GM04504 (cell line): ENCODE measurements at regions not wholly inside any gene's neighbourhood (a gene's known extent, or its start where the extent isn't known, plus 50 kb on each side); places are given as distances from the start of the nearest gene placed in this dataset.
A peak's percentile ranks its signal among the peaks of the same experiment; 100 is the strongest.

Experiments used
- DNase-seq: peaks from one replicate; pipeline ENCODE4 v3.0.0-alpha.2; 2012; ENCODE audit warnings: low read depth

DNA sequence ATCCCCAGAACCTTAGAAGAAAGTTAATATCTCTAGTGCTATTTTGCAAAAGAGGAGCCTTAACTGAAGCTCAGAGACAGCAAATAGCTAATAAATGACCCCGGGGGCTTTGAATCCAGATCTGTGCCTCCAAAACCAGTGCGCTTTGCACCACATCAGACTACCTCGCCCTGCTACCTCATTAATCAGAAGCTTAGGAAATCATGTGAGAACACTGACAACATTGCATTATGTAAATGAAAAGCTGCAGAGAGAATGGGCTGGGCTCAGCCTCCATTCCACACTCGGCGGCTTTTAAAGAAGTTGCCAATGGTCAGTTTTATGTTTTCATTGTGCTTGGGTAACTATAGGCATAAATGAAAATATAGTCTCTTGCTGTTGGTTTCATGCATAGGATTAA is 54.0 kb upstream of the STMND1 start:
- no peak for DNase-seq

GRCh38 chr6:17045581-17046322 is 56.1 kb upstream of the STMND1 start:
- peak; percentile 88 for DNase-seq

- no peak for DNase-seq
Measured at GRCh38 chr6:17043148-17043522, 58.7 kb upstream of the STMND1 start.

- no peak for DNase-seq
Measured at GRCh38 chr6:17042422-17043147, 59.3 kb upstream of the STMND1 start.

DNA sequence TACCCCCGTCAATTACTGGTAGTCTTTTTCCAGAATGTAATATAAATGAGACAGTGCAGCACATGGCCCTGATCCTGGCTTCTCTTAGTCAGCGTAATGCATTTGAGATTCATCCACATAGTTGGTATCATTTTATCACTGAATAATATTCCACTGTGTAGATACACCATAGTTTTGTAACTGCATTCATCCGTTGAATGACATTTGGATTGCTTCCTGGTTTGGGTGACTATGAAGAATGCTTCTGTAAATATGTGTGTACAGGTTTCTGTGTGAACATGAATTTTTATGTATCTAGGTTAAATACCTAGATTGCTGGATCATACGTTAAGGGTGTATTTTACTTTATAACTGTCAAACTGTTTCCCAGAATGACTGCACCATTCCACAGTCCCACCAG is 62.6 kb upstream of the STMND1 start:
- DNase-seq, result no peak

- DNase-seq, result no peak
Measured at GRCh38 chr6:17038316-17038715, 63.5 kb upstream of the STMND1 start.

DNA sequence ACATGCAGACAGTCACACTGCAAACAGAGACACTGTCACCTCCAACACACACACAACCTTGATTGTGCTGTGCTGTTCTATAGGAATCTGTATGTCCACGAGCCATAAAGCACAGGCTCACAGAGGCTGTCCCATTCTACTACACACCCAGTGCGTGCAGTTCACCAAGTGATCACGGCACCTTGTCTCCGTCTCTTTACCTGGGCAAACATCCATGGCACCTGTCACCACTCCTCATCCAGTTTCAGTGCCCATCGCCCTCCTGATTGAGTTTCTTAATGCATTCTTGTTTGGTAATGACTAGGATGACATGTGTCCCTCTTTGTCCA is 65.8 kb upstream of the STMND1 start:
- no peak for DNase-seq

GRCh38 chr6:17035257-17036064 is 66.4 kb upstream of the STMND1 start:
- no peak for DNase-seq

GRCh38 chr6:17033746-17034145 is 68.1 kb upstream of the STMND1 start:
- no peak for DNase-seq

DNA sequence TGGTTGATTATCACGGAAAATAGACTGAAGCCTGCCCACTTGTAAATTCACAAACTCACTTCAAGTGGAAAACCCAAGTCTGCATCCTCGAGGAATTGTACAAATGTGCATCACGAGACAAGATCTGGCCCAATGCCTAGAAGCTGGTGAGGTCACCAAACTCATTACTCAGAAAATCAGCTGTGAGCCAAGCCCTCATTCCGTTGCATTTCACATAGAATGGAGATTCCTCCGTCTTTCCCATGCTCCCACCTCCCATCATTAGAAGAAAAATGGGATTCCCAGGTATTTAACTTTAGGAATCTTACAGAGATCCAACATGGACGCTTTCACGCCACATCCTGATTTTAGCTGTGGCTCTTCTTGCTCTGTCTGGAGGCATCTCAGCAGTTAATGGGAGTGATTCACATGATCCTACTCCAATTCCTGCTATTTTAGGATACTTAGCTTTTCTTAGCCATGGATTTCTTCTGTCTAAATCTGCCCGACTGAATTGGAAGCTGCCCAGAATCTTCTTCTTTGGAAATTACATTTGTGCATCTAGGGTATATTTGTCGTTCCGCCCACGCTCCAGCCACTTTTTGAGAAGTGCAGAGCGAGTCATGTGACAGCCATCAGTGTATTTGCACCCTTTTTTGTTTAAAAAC is 68.7 kb upstream of the STMND1 start:
- DNase-seq, result peak; percentile 92

GRCh38 chr6:17032590-17032987 is 69.3 kb upstream of the STMND1 start:
- DNase-seq, result no peak

DNA sequence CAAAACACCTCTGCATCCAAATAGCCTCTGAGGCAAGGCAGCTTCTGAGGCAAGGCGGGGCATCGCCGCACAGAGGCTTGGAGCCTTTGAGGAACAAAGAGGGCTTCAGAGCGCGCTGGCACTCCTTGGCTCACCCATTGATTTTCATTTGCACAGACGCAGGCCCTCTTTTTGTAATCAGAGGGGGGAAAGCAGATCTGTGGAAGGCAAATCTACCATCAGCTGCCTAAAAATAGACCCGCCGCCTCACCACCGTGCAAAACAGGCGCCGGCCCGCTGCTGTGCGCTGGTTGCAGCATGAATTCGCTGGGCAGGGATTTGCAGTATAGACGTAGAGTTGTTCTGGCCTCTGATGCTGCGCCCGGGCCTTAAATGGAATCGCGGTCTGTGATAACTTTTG is 69.9 kb upstream of the STMND1 start:
- no peak for DNase-seq

DNA sequence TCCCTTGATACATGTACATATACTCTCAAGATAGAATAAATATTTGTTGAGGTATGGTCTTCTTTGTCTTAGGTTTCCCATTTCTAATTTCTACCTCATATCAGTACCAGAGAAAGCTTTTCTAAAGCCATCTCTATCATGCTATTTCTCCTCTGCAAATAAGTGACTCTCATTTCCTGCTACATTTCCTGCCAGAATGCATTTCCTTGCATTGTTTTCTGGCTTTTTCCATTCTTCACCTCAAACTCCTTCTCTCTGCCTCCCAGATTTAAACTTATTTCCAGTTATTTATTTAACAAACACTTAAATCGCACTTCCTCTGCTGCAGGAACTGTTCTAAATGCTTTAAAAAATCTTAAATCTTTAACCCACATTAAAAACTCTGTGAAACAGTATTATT is 74.4 kb upstream of the STMND1 start:
- DNase-seq, result no peak

- no peak for DNase-seq
Measured at GRCh38 chr6:17022604-17023003, 79.2 kb upstream of the STMND1 start.

- DNase-seq, result no peak
Measured at GRCh38 chr6:17021539-17021889, 80.3 kb upstream of the STMND1 start.

DNA sequence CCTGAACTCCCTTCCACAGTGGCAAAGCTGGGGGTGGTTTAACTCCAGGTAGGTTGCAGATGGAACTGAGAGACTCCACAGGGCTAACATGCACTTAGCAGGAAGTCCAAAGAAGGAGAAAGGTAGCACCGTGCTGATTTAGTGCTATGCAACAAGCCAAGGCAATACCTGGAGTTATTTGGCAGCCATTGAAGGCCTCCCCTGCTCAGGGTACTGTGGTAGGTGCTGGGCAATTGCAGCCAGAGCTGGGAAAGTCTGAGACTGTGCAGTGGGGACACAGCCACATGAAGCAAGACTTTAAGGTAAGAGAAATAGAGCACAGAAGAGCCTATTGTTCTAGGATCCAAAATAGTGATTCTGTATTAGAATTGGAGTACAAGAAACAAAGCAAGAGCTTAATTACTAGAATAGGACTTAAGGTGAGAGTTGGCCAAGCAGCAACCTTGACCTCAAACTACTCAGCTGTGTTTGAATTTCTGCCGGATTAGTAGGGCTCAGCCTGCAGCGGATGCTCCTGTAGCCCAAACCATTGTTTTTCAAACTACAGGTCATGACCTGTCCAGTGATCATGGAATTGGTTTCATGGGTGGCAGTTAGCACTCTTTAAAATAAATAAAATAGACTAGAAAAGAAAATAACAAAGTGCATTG is 80.8 kb upstream of the STMND1 start:
- DNase-seq, result no peak

DNA sequence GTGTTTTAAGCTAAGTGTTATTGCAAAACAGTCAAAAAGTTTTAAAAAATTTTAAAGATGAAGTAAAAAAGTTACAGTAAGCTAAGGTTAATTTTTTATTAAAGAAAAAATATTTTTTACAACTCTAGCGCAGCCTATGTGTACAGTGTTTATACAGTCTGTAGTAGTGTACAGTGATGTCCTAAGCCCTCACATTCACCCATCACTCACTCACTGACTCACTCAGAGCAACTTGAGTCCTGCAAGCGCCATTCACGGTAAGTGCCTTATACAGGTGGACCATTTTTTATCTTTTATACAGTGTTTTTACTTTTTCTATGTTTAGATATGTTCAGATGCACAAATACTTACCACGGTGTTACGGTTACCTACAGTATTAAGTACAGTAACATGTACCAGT is 83.4 kb upstream of the STMND1 start:
- no peak for DNase-seq

DNA sequence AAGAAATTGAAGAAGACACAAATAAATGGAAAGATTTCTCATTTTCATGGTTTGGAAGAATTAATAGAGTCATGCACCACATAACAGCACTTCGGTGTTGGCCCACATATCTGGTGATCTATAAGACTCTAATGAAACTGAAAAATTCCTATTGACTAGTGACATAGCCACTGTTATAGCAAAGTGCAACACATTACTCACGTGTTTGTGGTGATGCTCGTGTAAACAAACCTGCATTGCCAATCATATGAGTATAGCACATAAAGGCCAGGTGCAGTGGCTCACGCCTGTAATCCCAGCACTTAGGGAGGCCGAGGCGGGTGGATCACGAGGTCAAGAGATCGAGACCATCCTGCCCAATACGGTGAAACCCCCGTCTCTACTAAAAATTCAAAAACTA is 84.4 kb upstream of the STMND1 start:
- DNase-seq, result no peak

DNA sequence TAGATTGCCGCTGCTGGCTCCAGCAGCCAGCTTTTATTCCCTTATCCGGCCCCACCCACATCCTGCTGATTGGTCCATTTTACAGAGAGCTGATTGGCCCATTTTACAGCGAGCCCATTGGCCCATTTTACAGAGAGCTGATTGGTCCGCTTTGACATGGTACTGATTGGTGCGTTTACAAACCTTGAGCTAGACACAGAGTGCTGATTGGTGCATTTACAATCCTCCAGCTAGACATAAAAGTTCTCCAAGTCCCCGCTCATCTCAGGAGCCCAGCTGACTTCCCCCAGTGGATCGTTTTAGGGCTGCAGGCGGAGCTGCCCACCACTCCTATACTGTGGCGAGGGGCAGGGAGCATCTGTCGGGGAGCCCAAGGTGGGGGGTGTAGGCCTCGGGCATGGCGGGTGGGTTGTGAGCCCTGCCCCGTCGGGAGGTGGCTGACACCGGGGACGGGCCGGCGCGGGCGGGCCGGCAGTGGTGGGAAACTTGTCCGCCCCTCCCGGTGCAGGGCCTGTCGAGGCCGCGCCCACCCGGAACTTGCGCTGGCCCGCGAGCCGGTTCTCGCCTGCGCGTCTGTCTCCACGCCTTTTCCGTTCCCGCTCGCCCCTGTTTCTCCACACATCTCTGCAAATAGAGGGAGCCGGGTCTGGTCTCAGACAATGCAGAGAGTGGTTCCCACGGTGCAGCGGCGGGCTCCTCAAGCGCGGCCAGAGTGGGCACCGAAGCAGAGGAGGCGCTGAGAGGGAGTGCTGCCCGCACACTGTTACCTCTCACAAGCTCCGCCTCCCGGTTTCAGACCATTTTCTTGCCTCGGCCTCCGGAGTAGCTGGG is 86.1 kb upstream of the STMND1 start:
- no peak for DNase-seq

DNA sequence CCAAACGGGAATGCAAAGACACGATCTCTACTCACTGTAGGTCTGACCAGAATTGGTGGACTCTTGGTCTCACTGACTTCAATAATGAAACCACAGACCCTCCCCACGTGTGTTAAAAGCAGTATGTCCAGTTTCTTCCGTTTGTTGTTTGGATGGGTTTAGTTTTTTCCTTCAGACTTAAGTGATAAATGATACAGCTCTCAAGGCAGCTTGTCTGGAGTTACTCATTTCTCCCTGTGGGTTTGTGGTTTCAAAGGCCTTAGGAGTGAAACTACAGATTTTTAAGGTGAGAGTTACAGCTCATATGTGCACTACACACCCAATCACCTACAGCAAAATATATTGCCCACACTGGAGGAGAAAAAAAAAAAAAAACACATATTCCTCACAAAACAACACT is 86.7 kb upstream of the STMND1 start:
- peak; percentile 44 for DNase-seq

- DNase-seq, result peak; percentile 35
Measured at GRCh38 chr6:17013701-17014100, 88.1 kb upstream of the STMND1 start.
